Upper lobe of left lung (tissue), 6 donors: ENCODE measurements at regions not wholly inside any gene's neighbourhood (a gene's known extent, or its start where the extent isn't known, plus 50 kb on each side); places are given as distances from the start of the nearest gene placed in this dataset.
"Not testable (repeated sequence)": the region's sequence is repeated elsewhere in the genome, so short reads cannot be mapped to it uniquely, and the experiment has no call there.

Experiments used
- ATAC-seq, 2 donors: fragments of 200-7000 bp; cut with Tn5 transposase; one replicate each; pipeline ENCODE4 v1.9.1; 2022; ENCODE audit warnings: mild to moderate bottlenecking in 2 of 2, moderate library complexity in 2 of 2; ENCODE audit not compliant: low FRiP score in 2 of 2
- DNase-seq, 2 donors: peaks; one replicate each; pipeline ENCODE4 v3.0.0-alpha.2; 2019 to 2020
- H3K27ac ChIP-seq, 4 donors: fragments of 200-600 bp; sonication (generic); one replicate each; pipeline ENCODE4 v1.5.1; 2016 to 2019
- H3K27me3 ChIP-seq, 4 donors: fragments of 200-600 bp; sonication (generic); one replicate each; pipeline ENCODE4 v1.5.1; 2017 to 2019
- H3K36me3 ChIP-seq, 4 donors: fragments of 200-600 bp; sonication (generic); one replicate each; pipeline ENCODE4 v1.5.1; 2016 to 2019
- H3K4me1 ChIP-seq, 4 donors: fragments of 200-600 bp; sonication (generic); one replicate each; pipeline ENCODE4 v1.5.1; 2018 to 2019
- H3K4me3 ChIP-seq, 4 donors: fragments of 200-600 bp; sonication (generic); one replicate each; pipeline ENCODE4 v1.5.1; 2017 to 2019; ENCODE audit warnings: mild to moderate bottlenecking in 2 of 4, moderate library complexity in 1 of 4
- H3K9me3 ChIP-seq, 4 donors: fragments of 200-600 bp; sonication (generic); one replicate each; pipeline ENCODE4 v1.5.1; 2018 to 2019
- EP300 ChIP-seq, 4 donors: sonication (generic); formaldehyde crosslinking; IDR thresholded peaks; one replicate each; pipeline ENCODE4 v1.5.1; 2017; ENCODE audit warnings: antibody characterized with exemption in 4 of 4, control low read depth in 2 of 4
- POLR2A ChIP-seq, 4 donors: fragments of 450-650 bp; IDR thresholded peaks; one replicate each; pipeline ENCODE4 v1.5.1; 2016 to 2017; ENCODE audit warnings: antibody characterized with exemption in 4 of 4, mild to moderate bottlenecking in 2 of 4
- POLR2AphosphoS5 ChIP-seq, 2 donors: sonication (generic); formaldehyde crosslinking; IDR thresholded peaks; one replicate each; pipeline ENCODE4 v1.5.1; 2017; ENCODE audit warnings: antibody characterized with exemption in 2 of 2
- WGBS, 2 donors: methylation state at CpG; one replicate each; pipeline ENCODE4 v1.1.5; 2017 to 2018; 5-methylcytosine and 5-hydroxymethylcytosine counted together
- TF ChIP-seq, protein P1 (sequence below), 6 experiments: fragments of 450-650 bp in 4 of 6; fragments of 200-600 bp in 2 of 6; sonication (generic) in 2 of 6; IDR thresholded peaks; one replicate each; pipeline ENCODE4 v1.5.1; 2016 to 2019; ENCODE audit warnings: antibody characterized with exemption in 6 of 6
- donor health status: DM: no; HTN: no; CAD: no; lungs with moderate emphysema.
- donor health status: DM: no; HTN: yes; CAD: no; lungs with severe emphysema.

DNA sequence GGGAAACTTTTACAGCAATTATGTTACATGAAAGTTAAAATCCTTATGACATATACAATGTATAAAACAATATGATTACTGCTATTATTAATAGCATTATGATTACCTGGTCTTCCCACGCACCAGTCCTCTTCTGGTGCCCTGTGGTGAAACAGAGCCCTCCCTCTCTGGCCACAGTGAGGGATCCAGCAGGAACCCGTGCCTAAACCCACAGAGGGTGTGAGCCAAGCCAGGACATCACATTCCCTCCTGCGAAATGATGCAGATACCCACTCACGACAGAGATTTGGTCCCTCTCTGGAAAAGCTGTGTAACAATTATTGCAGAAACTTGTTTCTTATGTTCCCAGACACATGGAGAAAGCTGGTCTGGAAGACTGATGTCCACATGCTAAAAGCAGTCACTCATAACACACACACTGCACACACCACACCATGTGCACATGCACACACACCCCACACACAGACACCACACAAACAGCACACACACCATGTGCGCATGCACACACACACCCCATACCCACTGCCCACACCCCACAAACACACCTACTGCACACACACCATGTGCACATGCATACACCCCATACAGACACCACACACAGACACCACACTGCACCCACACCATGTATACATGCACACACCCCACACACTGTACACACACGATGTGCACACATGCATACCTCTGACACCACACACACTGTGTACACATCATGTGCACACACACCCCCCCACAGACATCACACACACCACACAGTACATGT lies 1462.2 kb downstream of the FOXD4L5 start:
- H3K4me1 ChIP-seq, H3K36me3 ChIP-seq, H3K27me3 ChIP-seq, H3K4me3 ChIP-seq, DNase-seq, H3K27ac ChIP-seq, H3K9me3 ChIP-seq: not testable (repeated sequence)
- ATAC-seq, result peak; percentile 36 to 82
- WGBS, 2 donors, result 58 to 59% methylated on average over 5 to 6 of the region's 6 CpGs

DNA sequence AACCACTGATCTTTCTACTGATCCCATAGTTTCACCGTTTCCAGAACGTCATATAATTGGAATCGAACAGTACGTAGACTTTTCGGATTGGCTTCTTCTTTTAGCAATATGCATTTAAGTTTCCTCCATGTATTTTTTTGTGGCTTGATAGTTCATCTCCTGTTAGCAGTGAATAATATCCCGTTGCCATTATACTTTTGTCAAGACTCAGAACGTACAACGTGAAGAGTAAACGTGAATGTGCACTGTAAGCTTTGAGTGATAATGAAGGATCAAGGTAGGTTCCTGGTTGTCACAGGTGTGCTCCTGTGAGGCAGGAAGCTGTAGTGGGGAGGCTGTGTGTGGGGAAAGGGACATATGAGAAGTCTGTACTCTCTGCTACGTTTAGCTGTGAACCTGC lies 1463.7 kb downstream of the FOXD4L5 start:
- 62 to 66% methylated on average over 10 of the region's 10 CpGs for WGBS, 2 donors
- H3K9me3 ChIP-seq, result peaks cover 0 to 20% (median 7%) of the 10 kb centered on the region in 4 donors
- not testable (repeated sequence) for H3K4me3 ChIP-seq, ATAC-seq, H3K4me1 ChIP-seq, DNase-seq, H3K36me3 ChIP-seq, H3K27me3 ChIP-seq, H3K27ac ChIP-seq

DNA sequence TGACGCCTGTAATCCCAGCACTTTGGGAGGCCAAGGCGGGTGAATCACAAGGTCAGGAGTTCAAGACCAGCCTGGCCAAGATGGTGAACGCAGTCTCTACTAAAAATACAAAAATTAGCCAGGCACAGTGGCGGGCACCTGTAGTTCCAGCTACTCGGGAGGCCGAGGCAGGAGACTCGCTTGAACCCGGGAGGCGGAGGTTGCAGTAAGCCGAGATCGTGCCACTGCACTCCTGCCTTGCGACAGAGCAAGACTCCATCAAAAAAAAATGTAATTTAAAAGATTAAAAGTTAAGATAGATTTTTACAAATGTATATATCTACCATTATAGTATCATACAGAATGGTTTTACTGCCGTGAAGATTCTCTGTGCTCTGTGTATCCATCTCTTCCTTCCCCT lies 1464.1 kb downstream of the FOXD4L5 start:
- H3K27me3 ChIP-seq, result not testable (repeated sequence)
- DNase-seq, result peak in 1 of 2 donors; percentile 42

DNA sequence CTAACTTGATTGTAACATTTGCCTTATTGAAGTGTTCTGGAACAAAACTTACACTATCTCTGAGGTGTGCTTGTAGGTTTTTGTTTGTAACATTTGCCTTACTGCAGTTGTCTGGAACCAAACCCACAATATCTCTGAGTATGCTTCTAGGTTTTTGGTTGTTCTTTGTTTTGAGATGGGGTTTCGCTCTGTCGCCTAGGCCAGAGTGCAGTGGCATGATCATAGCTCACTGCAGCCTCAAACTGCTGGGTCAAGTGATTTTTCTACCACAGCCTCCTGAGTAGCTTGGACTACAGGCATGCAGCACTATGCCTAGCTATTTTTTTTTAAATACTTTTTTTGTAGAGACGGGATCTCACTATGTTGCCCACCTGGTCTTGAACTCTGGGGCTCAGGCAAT lies 1464.6 kb downstream of the FOXD4L5 start:
- not testable (repeated sequence) for H3K4me1 ChIP-seq, ATAC-seq, H3K27ac ChIP-seq, DNase-seq, H3K36me3 ChIP-seq, H3K4me3 ChIP-seq, H3K27me3 ChIP-seq
- 82 to 88% methylated on average over 3 of the region's 3 CpGs for WGBS, 2 donors
- peaks cover 0 to 27% (median 7%) of the 10 kb centered on the region in 4 donors for H3K9me3 ChIP-seq

More for the DNA sequence above, 1464.1 kb downstream of the FOXD4L5 start:
- not testable (repeated sequence) for H3K27ac ChIP-seq, ATAC-seq, H3K36me3 ChIP-seq, H3K4me3 ChIP-seq, H3K4me1 ChIP-seq
- 77 to 82% methylated on average over 13 of the region's 13 CpGs for WGBS, 2 donors
- peaks cover 0 to 22% (median 7%) of the 10 kb centered on the region in 4 donors for H3K9me3 ChIP-seq

DNA sequence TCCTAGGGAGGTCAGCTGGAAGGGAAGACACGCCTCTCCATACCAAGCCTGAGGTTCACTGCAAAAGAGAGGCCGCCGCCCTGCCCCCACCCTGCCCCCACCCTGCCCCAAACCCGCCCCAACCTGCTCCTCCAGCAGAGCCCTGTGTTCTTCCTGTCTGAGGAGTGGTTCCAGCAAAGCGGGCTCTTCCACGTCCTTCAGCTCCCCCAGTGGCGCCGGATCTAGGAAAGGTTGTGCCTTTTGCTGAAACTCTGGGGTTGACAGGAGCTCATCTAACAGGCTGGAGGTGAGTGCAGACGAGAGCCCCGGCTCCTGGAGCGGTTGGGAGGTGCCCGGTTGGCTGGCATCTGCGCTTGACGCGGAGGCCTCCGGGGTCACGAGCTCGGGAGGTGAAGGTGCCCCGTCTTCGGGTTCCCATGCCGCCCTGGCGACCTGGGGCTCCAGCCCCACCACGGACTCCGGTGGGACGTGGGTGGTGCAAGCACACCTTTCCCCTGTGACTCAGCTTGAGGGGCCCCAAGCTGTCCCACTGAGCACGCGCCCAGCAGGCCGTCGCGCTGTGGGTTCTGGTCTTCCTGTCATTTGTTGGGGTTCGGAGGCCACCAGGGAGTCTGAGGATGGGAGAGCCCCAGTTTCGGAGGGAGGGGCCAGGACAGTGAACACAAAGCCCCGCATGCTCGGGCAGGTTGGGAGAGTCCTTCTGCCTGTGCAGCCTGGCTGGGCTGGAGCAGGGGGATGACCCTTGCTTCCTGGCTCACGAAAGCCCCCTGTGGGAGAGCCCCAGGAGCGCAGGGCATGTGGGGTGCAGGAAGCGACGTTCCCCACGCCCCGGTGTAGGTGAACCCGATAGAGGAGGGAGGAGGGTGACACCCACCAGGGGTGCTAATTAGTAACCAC lies 1467.1 kb downstream of the FOXD4L5 start:
- ATAC-seq (peak; percentile 58 to 85), DNase-seq (peak; percentile 72 to 92)
- WGBS, 2 donors, result 19 to 37% methylated on average over 39 to 41 of the region's 41 CpGs
- H3K36me3 ChIP-seq, result no peaks in the 10 kb centered on the region
- peak overlapping the region in 2 of 4 donors; percentile 3 to 15 for H3K27ac ChIP-seq
- H3K4me1 ChIP-seq, result peaks cover 0 to 3% (median 0%) of the 10 kb centered on the region in 4 donors
- peaks cover 0 to 41% (median 7%) of the 10 kb centered on the region in 4 donors for H3K9me3 ChIP-seq
- peak overlapping the region in 3 of 4 donors; percentile 16 to 25 (median 23) for H3K4me3 ChIP-seq
- TF ChIP-seq POLR2AphosphoS5 (IDR thresholded peaks at IDR 0.05), result no peak
- no peak for TF ChIP-seq POLR2A (IDR thresholded peaks at IDR 0.05)
- no peak for TF ChIP-seq EP300 (IDR thresholded peaks at IDR 0.05)
- TF ChIP-seq, protein P1, sequence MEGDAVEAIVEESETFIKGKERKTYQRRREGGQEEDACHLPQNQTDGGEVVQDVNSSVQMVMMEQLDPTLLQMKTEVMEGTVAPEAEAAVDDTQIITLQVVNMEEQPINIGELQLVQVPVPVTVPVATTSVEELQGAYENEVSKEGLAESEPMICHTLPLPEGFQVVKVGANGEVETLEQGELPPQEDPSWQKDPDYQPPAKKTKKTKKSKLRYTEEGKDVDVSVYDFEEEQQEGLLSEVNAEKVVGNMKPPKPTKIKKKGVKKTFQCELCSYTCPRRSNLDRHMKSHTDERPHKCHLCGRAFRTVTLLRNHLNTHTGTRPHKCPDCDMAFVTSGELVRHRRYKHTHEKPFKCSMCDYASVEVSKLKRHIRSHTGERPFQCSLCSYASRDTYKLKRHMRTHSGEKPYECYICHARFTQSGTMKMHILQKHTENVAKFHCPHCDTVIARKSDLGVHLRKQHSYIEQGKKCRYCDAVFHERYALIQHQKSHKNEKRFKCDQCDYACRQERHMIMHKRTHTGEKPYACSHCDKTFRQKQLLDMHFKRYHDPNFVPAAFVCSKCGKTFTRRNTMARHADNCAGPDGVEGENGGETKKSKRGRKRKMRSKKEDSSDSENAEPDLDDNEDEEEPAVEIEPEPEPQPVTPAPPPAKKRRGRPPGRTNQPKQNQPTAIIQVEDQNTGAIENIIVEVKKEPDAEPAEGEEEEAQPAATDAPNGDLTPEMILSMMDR (IDR thresholded peaks at IDR 0.05), result no peak
- H3K27me3 ChIP-seq, result peaks cover 0 to 6% (median 0%) of the 10 kb centered on the region in 4 donors

DNA sequence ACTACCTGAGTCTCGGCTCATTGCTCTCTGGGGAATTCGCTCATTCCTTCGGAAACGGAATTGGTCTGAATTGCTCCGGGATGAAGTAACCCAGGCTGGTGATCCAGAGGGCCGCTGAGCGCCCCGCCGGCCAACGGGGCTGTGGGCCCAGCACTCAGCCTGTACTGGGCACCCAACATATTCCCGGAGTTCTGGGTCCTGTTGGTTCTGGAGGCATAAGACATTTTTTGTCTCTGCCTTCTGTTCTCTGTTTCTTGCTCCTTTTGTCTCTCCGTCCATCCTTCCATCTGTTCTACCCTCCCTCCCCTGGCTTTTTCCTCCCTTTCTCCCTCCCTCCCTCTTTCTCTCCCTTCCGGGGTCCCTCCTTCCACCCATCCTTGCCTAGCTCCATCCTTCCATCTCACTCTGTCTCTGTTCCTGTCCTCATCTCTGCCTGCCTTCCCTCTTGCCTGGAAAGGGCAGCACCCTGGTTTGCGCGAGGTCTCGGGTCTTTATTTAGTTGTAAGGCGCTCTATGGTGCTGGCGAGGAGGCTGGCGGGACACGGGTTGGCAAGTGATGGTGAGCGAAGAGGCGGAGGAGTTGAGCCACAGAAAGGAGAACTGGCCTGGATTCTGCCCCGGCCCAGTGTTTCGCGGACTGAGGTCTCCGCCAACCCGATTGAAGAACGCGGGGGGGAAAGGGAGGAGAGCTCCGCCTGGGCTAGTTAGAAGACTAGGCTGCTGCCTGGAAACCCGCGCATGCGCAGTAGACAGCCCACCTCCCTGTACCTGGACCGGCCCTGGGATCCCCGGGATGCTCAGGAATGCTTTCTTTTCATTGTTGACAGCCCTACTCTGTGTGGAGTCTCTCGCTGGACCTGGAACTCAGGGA lies 1468.0 kb downstream of the FOXD4L5 start:
- 14 to 27% methylated on average over 36 of the region's 36 CpGs for WGBS, 2 donors
- H3K36me3 ChIP-seq, result no peaks in the 10 kb centered on the region
- DNase-seq (peak; percentile 91 to 94), ATAC-seq (peak; percentile 90 to 91)
- H3K4me1 ChIP-seq, result peaks cover 0 to 3% (median 0%) of the 10 kb centered on the region in 4 donors
- no peak for TF ChIP-seq POLR2A (IDR thresholded peaks at IDR 0.05)
- no peak for TF ChIP-seq EP300 (IDR thresholded peaks at IDR 0.05)
- TF ChIP-seq, protein P1 (IDR thresholded peaks at IDR 0.05), result no peak
- TF ChIP-seq POLR2AphosphoS5 (IDR thresholded peaks at IDR 0.05), result no peak
- peak overlapping the region in 2 of 4 donors; percentile 3 to 64 for H3K27ac ChIP-seq
- peaks cover 0 to 43% (median 7%) of the 10 kb centered on the region in 4 donors for H3K9me3 ChIP-seq
- peak overlapping the region in 3 of 4 donors; percentile 16 to 25 (median 23) for H3K4me3 ChIP-seq
- H3K27me3 ChIP-seq, result peaks cover 0 to 6% (median 0%) of the 10 kb centered on the region in 4 donors

DNA sequence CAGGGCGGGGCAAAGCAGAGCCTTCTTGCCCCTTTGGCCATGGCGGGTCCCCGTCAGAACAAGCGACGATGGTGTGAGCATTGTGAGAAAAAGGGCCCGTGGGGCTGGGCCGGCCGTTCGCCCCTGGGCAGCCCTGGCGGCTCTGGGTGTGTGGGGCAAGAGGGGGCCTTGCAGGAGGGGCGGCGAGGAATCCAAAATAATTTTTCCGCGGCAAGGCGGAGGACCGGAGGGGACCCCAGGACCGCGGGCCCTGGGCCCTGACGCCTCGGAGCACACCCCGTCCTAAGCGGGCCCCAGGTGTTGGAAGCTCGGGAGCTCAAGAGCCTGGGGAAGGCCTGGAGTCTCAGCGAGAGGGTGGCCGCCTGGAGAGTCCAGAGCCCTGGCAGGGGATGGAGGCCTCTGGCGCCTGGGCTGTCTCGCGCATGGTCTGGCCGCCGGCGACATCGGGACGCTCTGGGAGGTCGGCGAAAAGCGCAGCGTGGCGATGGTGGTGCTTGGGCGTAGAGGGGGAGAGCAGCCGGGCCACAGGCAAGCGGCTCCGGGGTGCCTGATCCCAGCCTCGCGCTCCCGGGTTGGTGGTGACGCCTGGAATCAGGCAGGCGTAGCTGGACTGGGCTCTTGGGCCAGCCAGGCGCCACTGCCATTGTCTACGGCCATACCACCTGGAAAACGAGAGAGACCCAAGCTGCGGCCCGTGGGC lies 1469.9 kb downstream of the FOXD4L5 start:
- not testable (repeated sequence) for H3K27me3 ChIP-seq, H3K4me1 ChIP-seq, H3K27ac ChIP-seq, H3K36me3 ChIP-seq, ATAC-seq, H3K4me3 ChIP-seq
- DNase-seq, result peak in 1 of 2 donors; percentile 77
- WGBS, 2 donors, result 52 to 63% methylated on average over 5 to 19 of the region's 52 CpGs
- H3K9me3 ChIP-seq, result peaks cover 0 to 43% (median 7%) of the 10 kb centered on the region in 4 donors

DNA sequence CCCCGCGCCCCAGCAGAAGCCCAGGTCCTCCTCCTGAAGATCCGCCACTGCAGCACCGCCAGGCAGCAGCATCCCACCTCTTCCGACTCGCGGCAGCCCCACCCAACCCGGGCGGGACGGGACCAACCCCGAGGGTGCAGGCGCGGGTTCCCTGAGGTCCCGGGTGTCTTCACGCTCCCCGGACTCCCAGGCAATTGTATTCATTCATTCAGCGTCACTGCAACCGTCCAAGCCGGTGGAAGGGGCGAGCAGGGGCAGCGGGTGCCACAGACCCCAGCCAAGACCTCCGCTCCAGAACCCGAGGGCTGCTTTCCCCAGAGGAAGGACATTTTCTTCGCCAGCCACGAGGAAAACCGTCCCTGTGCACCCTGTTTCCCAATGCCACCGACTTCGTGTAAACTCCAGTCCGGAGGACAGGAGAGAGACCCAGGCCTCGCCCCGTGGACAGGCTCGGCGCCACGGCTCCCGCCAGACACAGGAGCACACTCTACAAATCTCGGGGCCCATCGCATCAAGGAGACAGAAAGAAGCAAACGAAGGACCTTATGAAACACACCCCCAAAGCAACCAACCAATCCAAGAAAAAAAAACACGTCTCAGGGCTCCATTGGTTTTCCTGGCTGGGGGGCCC lies 1471.5 kb downstream of the FOXD4L5 start:
- not testable (repeated sequence) for H3K36me3 ChIP-seq, ATAC-seq, H3K27me3 ChIP-seq, H3K4me1 ChIP-seq
- peak overlapping the region in 3 of 4 donors; percentile 13 to 33 (median 27) for H3K4me3 ChIP-seq
- peak overlapping the region in 2 of 4 donors; percentile 51 to 72 for H3K27ac ChIP-seq
- peaks cover 0 to 43% (median 7%) of the 10 kb centered on the region in 4 donors for H3K9me3 ChIP-seq
- 40 to 54% methylated on average over 21 to 39 of the region's 39 CpGs for WGBS, 2 donors
- DNase-seq, result peak in 1 of 2 donors; percentile 84
